Dendritic cell treated with granulocyte-macrophage colony-stimulating factor and Interleukin-4, amounts not matched to agents 40 ng/mL and 50 ng/mL, for 4 days (primary cell): ENCODE measurements at regions not wholly inside any gene's neighbourhood (a gene's known extent, or its start where the extent isn't known, plus 50 kb on each side); places are given as distances from the start of the nearest gene placed in this dataset.

Experiments used
- H3K27ac Mint-ChIP-seq: one replicate; pipeline ENCODE4 v1.8.0; 2022; ENCODE audit warnings: mild to moderate bottlenecking, mixed read lengths
- H3K27me3 Mint-ChIP-seq: one replicate; pipeline ENCODE4 v1.8.0; 2022; ENCODE audit warnings: mild to moderate bottlenecking, mixed read lengths
- H3K36me3 Mint-ChIP-seq: one replicate; pipeline ENCODE4 v1.8.0; 2022; ENCODE audit warnings: low read depth, mixed read lengths
- H3K4me1 Mint-ChIP-seq: one replicate; pipeline ENCODE4 v1.8.0; 2022; ENCODE audit warnings: low read depth, mixed read lengths
- H3K4me3 Mint-ChIP-seq: one replicate; pipeline ENCODE4 v1.8.0; 2022; ENCODE audit warnings: mild to moderate bottlenecking, moderate library complexity, mixed read lengths
- H3K9me3 Mint-ChIP-seq: one replicate; pipeline ENCODE4 v1.8.0; 2022; ENCODE audit warnings: mixed read lengths
- intact Hi-C: fragments of 100-400 bp; cut with micrococcal nuclease; formaldehyde crosslinking; loops from one replicate; pipeline ENCODE4 v1.15.0; 2022

DNA sequence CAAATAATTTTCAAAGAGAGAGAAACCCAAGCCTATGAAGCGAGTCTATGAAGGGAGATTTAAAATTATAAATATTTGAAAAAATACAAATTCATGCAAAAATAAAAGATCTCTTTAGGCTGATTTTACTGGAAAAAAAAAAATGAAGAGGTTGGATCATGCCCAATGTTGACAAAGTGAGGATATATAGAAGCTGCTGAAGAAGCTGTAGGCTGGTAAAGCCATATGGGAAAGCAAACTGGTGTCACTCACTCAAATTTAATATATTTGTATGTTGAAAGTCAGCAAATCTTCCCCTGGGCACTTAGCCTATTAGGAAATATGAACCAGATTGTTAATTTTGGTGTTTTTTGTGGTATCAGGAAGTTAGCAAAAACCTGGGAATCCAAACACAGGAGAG is 61.8 kb upstream of the BCHE start:
- no peaks in the 10 kb centered on the region for H3K36me3 Mint-ChIP-seq
- peaks cover 16% of the 10 kb centered on the region for H3K9me3 Mint-ChIP-seq
- intact Hi-C loops, result no loop called here
- no peak overlapping the region for H3K4me3 Mint-ChIP-seq
- H3K4me1 Mint-ChIP-seq, result no peaks in the 10 kb centered on the region
- no peak overlapping the region for H3K27ac Mint-ChIP-seq
- no peaks in the 10 kb centered on the region for H3K27me3 Mint-ChIP-seq

DNA sequence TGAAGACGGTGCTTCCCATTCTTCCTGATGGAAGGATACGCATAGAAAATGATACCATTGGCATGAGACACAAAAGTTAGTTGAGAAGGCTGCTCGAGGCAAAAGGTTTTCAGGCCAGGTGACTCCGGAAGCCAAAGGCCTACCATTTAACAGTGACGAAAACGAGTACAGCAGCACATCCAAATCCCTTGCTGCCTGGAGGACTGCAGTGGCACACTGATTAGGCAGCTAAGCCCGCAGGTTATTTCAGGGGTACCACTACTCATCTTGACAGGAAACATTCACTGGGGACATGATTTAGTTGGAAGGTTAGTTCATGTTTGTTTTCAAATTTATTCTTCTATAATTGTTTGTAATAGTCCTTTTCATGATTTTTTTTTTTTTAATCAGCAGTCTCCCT is 59.9 kb upstream of the BCHE start:
- intact Hi-C loops, result no loop called here
- Mint-ChIP-seq H3K27ac (no peak overlapping the region), H3K4me1 (no peaks in the 10 kb centered on the region), H3K9me3 (no peaks in the 10 kb centered on the region), H3K27me3 (no peaks in the 10 kb centered on the region), H3K36me3 (no peaks in the 10 kb centered on the region), H3K4me3 (no peak overlapping the region)

DNA sequence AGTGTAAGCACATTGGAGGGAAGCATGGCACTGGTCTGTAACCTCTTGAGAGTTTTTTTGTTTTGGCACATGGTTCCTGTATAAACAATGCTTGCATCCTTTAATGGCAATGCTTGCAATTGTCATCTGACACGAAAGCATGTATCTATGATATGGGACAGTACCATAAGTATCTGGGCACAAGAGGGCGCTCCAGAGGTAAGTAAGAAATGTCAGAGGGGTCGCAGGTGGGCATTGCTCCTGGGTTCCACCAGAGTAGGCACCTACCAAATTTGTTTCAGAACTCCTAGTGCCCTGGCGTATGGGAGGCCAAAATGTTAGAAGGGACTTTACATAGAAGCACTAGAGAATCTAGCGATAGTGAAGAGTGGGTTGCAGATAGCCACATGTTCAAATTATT is 58.7 kb upstream of the BCHE start:
- intact Hi-C loops, result no loop called here
- no peaks in the 10 kb centered on the region for H3K27me3 Mint-ChIP-seq
- no peaks in the 10 kb centered on the region for H3K4me1 Mint-ChIP-seq
- H3K4me3 Mint-ChIP-seq, result no peak overlapping the region
- no peak overlapping the region for H3K27ac Mint-ChIP-seq
- H3K36me3 Mint-ChIP-seq, result no peaks in the 10 kb centered on the region
- no peaks in the 10 kb centered on the region for H3K9me3 Mint-ChIP-seq

DNA sequence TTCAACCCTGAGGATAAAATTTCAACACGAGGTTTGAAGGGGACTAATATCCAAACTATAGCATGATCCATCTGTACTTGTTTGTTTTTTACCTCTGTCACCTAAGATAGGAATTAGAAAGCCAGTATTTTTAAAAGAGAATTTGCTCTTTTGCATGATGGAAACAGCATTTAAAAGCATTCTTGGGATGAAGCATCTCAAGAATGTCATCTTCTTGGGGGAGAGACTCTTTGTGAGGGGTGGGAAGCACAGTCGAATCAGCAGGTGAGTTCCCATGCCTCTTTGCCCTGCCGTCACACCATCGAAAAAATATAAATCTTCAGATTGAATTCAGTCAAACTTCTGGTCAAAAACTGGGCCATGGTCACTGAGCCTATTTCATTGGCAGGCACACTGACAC is 55.3 kb upstream of the BCHE start:
- Mint-ChIP-seq H3K27me3 (no peaks in the 10 kb centered on the region), H3K4me3 (no peak overlapping the region), H3K36me3 (no peaks in the 10 kb centered on the region), H3K27ac (no peak overlapping the region), H3K4me1 (no peaks in the 10 kb centered on the region), H3K9me3 (no peaks in the 10 kb centered on the region)
- intact Hi-C loops, result no loop called here
